ENCODE measurements at regions not wholly inside any gene's neighbourhood (a gene's known extent, or its start where the extent isn't known, plus 50 kb on each side); places are given as distances from the start of the nearest gene placed in this dataset.

DNA sequence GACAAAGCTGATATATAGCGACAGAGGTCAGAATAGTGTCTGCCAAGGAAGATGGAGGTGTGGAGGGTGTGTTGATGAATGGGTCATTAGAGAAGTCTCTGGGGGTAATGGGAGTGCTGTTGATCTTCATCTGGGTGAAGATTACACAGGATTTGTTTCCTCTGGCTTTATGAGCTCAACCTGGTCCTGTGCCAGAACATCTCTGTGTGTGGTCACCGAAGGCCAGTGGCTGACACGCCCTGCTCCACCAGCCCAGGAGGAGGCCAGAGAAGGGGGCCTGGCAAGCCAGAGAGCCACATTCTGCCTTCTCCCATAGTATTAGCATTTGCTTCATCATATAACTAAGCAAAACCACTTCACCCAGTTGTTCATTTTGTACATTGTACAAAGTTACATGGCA lies 121.1 kb downstream of the ZNF621 start:
- Mint-ChIP-seq H3K9me3 (peaks cover 0 to 12% (median 3%) of the 10 kb centered on the region in 7 donors), H3K36me3 (no peaks in the 10 kb centered on the region), H3K27ac (no peak overlapping the region), H3K27me3 (ENCODE audit: low read depth in 3 of 3) (peaks cover 1 to 3% (median 2%) of the 10 kb centered on the region in 3 donors), H3K4me1 (no peaks in the 10 kb centered on the region), H3K4me3 (no peak overlapping the region)
- intact Hi-C loops (cut with micrococcal nuclease), result no loop called here
- DNase-seq, result no peak
- Histone ChIP-seq H3K4me2 (replicated peaks; ENCODE audit: extremely low read depth, low read length, poor library complexity, severe bottlenecking) (no peak overlapping the region), H3K27me3 (ENCODE audit: control insufficient read depth in 2 of 2, insufficient read depth in 2 of 2, low read length in 2 of 2) (no peaks in the 10 kb centered on the region), H3K9me3 (replicated peaks in 1 of 2; ENCODE audit: control insufficient read depth in 1 of 2, insufficient read depth in 1 of 2, low read length in 2 of 2) (no peaks in the 10 kb centered on the region), H3K4me1 (ENCODE audit: control insufficient read depth in 1 of 2, insufficient read depth in 2 of 2, low read length in 2 of 2) (no peaks in the 10 kb centered on the region), H3K36me3 (replicated peaks in 1 of 2; ENCODE audit: control insufficient read depth in 1 of 2, insufficient read depth in 2 of 2, low read length in 2 of 2) (no peaks in the 10 kb centered on the region), H3K79me2 (ENCODE audit: insufficient read depth, low read length) (no peaks in the 10 kb centered on the region), H3K9ac (ENCODE audit: insufficient read depth, low read length, poor library complexity, severe bottlenecking) (no peak overlapping the region), H3K27ac (ENCODE audit: low read depth in 1 of 2, low read length in 2 of 2) (no peak overlapping the region), H4K20me1 (ENCODE audit: insufficient read depth, low read length) (no peaks in the 10 kb centered on the region), H3K4me3 (replicated peaks in 1 of 3; ENCODE audit: low read depth in 2 of 3, low read length in 3 of 3) (no peak overlapping the region), H2AFZ (ENCODE audit: insufficient read depth, low read depth, low read length, poor library complexity, severe bottlenecking) (no peak overlapping the region)
- 67% methylated on average over 3 of the region's 3 CpGs for WGBS (ENCODE audit: insufficient coverage)
- no peak for TF ChIP-seq CTCF (IDR thresholded peaks at IDR 0.05)

DNA sequence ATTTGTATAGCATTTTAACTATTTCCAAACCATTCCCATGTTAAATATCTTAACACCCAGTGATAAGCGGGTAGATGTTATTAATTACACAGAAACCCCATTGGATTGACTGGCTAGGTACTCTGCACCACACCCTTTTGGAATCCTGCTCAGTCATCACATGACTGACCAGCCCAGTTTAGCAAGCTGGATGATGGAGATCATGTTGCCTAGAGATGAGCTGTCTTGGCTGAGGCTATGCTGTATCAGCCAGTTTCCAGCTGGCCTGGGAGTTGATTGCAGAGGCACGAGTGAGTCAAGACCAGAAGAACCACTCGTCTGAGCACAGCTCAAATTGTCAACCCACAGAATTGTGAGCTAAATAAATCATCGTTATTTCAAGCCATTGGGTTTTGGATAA lies 124.6 kb downstream of the ZNF621 start:
- H3K27me3 Mint-ChIP-seq (ENCODE audit: low read depth in 3 of 3), result peaks cover 0 to 4% (median 3%) of the 10 kb centered on the region in 3 donors
- intact Hi-C loops (cut with micrococcal nuclease), result no loop called here
- no peak overlapping the region for H3K27ac Mint-ChIP-seq

More for the DNA sequence above, 124.6 kb downstream of the ZNF621 start:
- Histone ChIP-seq H3K4me1 (ENCODE audit: control insufficient read depth in 1 of 2, insufficient read depth in 2 of 2, low read length in 2 of 2) (no peaks in the 10 kb centered on the region), H3K36me3 (replicated peaks in 1 of 2; ENCODE audit: control insufficient read depth in 1 of 2, insufficient read depth in 2 of 2, low read length in 2 of 2) (no peaks in the 10 kb centered on the region), H3K9me3 (replicated peaks in 1 of 2; ENCODE audit: control insufficient read depth in 1 of 2, insufficient read depth in 1 of 2, low read length in 2 of 2) (no peaks in the 10 kb centered on the region), H3K27me3 (ENCODE audit: control insufficient read depth in 2 of 2, insufficient read depth in 2 of 2, low read length in 2 of 2) (no peaks in the 10 kb centered on the region), H3K4me3 (replicated peaks in 1 of 3; ENCODE audit: low read depth in 2 of 3, low read length in 3 of 3) (no peak overlapping the region), H2AFZ (ENCODE audit: insufficient read depth, low read depth, low read length, poor library complexity, severe bottlenecking) (no peak overlapping the region), H4K20me1 (ENCODE audit: insufficient read depth, low read length) (no peaks in the 10 kb centered on the region), H3K4me2 (replicated peaks; ENCODE audit: extremely low read depth, low read length, poor library complexity, severe bottlenecking) (no peak overlapping the region), H3K79me2 (ENCODE audit: insufficient read depth, low read length) (no peaks in the 10 kb centered on the region), H3K9ac (ENCODE audit: insufficient read depth, low read length, poor library complexity, severe bottlenecking) (no peak overlapping the region), H3K27ac (ENCODE audit: low read depth in 1 of 2, low read length in 2 of 2) (no peak overlapping the region)
- no peak overlapping the region for H3K4me3 Mint-ChIP-seq
- 100% methylated on average over 2 of the region's 4 CpGs for WGBS (ENCODE audit: insufficient coverage)
- H3K9me3 Mint-ChIP-seq, result peaks cover 0 to 3% (median 0%) of the 10 kb centered on the region in 7 donors
- no peak for DNase-seq
- no peaks in the 10 kb centered on the region for H3K4me1 Mint-ChIP-seq
- H3K36me3 Mint-ChIP-seq, result no peaks in the 10 kb centered on the region
- TF ChIP-seq CTCF (IDR thresholded peaks at IDR 0.05), result no peak

Measured in CD14-positive monocyte (primary cell).